Muscle layer of duodenum (tissue), 2 donors: ENCODE measurements at regions not wholly inside any gene's neighbourhood (a gene's known extent, or its start where the extent isn't known, plus 50 kb on each side); places are given as distances from the start of the nearest gene placed in this dataset.

ENCODE experiments used
- H3K27ac ChIP-seq: one replicate; pipeline ENCODE4 v1.7.0; 2013; ENCODE audit warnings: mild to moderate bottlenecking, low read length
- H3K27me3 ChIP-seq: one replicate; pipeline ENCODE4 v1.7.0; 2013; ENCODE audit warnings: low read depth, mild to moderate bottlenecking, control low read depth, low read length
- H3K36me3 ChIP-seq, 2 donors: one replicate each; pipeline ENCODE4 v1.7.0; 2013; ENCODE audit warnings: low read length in 2 of 2, control low read depth in 1 of 2, mild to moderate bottlenecking in 1 of 2; ENCODE audit not compliant: insufficient read depth in 2 of 2, control insufficient read depth in 1 of 2
- H3K4me1 ChIP-seq, 2 donors: one replicate each; pipeline ENCODE4 v1.7.0; 2013; ENCODE audit warnings: low read length in 2 of 2, mild to moderate bottlenecking in 2 of 2, control low read depth in 1 of 2, moderate library complexity in 1 of 2; ENCODE audit not compliant: insufficient read depth in 2 of 2, control insufficient read depth in 1 of 2
- H3K4me3 ChIP-seq, 2 donors: one replicate each; pipeline ENCODE4 v1.7.0; 2013; ENCODE audit warnings: low read length in 2 of 2, low read depth in 1 of 2, mild to moderate bottlenecking in 1 of 2
- H3K9me3 ChIP-seq, 2 donors: one replicate each; pipeline ENCODE4 v1.7.0; 2013; ENCODE audit warnings: low read length in 2 of 2, control low read depth in 1 of 2, mild to moderate bottlenecking in 1 of 2; ENCODE audit not compliant: control insufficient read depth in 1 of 2
- donor health status: healthy.

DNA sequence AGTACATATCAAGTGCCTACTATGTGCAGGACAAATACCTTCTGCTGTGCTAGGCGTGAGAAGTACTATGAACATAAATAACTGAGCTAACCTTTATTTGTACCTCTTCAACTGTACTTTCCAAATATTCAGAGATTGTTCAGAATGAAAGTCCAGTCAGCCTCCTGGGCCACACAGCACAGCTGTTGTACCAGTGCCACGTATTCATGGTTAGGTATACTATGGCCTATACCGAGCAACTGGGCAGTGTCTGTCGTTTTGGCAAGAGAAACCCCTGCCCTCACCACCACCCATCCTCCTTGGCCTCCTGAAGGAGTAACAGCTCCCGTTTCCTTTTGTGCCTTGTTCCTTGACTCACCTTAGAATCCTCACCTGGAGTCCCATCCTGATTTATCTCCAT lies 53.0 kb downstream of the RASSF10 start:
- no peaks in the 10 kb centered on the region for H3K9me3 ChIP-seq
- H3K27ac ChIP-seq, result no peak overlapping the region
- no peaks in the 10 kb centered on the region for H3K27me3 ChIP-seq
- H3K4me3 ChIP-seq, result no peak overlapping the region
- H3K36me3 ChIP-seq, result no peaks in the 10 kb centered on the region
- no peaks in the 10 kb centered on the region for H3K4me1 ChIP-seq

DNA sequence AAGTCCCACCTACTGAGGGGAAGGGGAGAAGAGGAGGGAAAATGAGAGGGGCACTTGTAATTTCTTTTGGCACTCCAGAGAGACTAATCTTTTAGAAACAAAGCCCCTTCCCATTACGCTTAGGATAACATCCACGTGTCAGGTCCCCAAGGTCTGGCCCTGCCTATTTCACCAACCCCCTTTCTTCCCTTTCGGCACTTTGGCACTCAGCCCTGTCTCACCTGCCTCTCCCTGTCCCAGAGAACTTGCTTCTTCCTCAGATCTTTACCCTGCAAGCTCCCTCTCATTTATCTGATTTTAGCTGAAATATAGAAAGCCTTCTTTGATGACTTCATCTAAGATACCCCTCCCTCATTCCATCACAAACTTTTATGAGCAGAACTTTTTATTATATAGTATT lies 55.5 kb downstream of the RASSF10 start:
- H3K36me3 ChIP-seq, result no peaks in the 10 kb centered on the region
- H3K27me3 ChIP-seq, result no peaks in the 10 kb centered on the region
- no peak overlapping the region for H3K27ac ChIP-seq
- no peak overlapping the region for H3K4me3 ChIP-seq
- no peaks in the 10 kb centered on the region for H3K9me3 ChIP-seq
- H3K4me1 ChIP-seq, result no peaks in the 10 kb centered on the region

DNA sequence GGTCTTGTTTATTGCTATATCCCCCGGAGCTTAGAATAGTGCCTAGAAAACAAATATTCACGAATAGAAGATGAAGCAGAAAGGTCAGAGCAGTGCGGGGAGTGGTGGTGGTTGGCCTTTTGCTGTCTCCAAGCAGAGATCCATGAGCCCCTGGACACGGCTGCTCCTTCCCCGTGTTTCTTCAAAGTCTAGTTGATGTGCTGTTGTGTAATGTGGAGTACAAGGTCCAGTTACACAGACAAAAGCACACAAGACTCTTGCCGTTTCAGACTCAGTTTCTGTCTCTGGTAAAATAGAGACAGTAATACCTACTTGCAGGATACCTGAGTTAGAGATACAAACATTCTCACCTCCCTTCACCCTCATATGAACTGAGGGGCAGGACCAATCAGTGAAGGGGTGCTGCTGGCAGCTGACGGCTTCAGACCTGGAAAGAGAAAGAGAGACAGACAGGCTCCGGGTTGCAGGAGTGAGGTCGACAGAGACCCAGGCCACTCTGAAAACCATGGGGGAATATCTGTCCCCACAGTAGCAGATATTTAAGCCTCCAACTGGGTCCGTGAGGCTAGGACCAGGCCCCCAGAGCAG lies 56.2 kb downstream of the RASSF10 start:
- Histone ChIP-seq H3K27ac (no peak overlapping the region), H3K4me1 (no peaks in the 10 kb centered on the region), H3K36me3 (no peaks in the 10 kb centered on the region), H3K27me3 (no peaks in the 10 kb centered on the region), H3K9me3 (no peaks in the 10 kb centered on the region), H3K4me3 (no peak overlapping the region)

DNA sequence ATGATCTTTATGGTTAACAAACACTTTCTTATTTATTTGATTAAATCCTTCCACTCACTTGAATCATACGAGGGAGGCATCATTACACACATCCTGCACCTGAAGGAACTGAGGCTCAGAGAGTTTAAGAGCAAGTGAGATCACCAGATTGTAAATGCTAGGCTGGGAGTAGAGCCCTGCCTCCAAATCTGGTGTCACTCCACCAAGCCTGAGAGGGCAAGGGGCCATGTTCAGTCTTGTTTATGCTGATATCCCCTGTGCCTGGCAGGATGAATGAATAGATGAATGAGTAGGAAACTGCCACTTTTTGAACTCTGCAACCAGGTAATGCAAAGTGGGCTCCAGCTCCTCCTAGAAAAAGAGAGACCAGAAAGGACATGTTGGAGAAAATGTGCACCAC lies 59.1 kb downstream of the RASSF10 start:
- no peaks in the 10 kb centered on the region for H3K4me1 ChIP-seq
- no peaks in the 10 kb centered on the region for H3K9me3 ChIP-seq
- no peaks in the 10 kb centered on the region for H3K36me3 ChIP-seq
- no peaks in the 10 kb centered on the region for H3K27me3 ChIP-seq
- no peak overlapping the region for H3K4me3 ChIP-seq
- H3K27ac ChIP-seq, result no peak overlapping the region

DNA sequence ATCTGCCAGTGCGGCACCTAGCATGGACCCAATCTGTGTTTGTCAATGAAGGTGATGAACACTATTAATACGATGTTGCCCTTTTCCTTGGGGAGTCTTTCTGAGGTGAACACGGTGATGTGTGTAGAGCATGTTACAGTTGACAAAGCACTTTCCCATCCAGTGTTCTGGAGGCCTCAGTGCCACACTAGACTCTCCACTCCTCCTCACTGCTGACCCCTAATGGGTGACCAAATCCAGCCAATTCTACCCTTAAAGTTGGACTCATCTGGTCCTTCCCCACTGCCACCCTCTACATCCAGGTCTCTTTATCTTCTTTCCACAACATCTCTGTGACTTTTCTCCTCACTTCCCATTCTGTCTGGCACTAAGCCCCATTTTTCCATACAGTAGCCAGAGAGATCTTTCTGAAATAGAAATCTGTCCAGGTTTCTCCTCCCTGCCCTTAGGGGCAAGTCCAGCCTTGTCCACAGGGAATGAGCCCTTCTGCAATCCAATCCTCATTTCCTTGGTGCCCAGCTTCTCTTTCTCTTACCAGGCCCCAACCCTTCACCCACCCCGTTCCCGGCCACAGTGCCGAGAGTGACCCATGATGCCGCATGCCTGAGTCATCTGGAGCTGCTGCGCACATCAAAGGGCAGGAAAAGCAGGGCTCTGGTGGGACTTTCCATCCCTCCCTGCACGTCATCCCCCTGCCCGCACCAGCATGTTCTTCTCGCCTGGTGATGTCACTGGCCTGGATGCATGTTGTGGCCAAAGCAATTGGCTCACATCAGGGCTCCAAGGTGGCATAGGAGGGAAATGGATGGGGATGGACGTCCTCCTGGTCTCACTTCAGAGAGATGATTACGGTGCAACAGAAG lies 64.2 kb downstream of the RASSF10 start:
- H3K4me1 ChIP-seq, result no peaks in the 10 kb centered on the region
- no peaks in the 10 kb centered on the region for H3K9me3 ChIP-seq
- no peaks in the 10 kb centered on the region for H3K27me3 ChIP-seq
- H3K36me3 ChIP-seq, result no peaks in the 10 kb centered on the region
- H3K4me3 ChIP-seq, result no peak overlapping the region
- no peak overlapping the region for H3K27ac ChIP-seq

DNA sequence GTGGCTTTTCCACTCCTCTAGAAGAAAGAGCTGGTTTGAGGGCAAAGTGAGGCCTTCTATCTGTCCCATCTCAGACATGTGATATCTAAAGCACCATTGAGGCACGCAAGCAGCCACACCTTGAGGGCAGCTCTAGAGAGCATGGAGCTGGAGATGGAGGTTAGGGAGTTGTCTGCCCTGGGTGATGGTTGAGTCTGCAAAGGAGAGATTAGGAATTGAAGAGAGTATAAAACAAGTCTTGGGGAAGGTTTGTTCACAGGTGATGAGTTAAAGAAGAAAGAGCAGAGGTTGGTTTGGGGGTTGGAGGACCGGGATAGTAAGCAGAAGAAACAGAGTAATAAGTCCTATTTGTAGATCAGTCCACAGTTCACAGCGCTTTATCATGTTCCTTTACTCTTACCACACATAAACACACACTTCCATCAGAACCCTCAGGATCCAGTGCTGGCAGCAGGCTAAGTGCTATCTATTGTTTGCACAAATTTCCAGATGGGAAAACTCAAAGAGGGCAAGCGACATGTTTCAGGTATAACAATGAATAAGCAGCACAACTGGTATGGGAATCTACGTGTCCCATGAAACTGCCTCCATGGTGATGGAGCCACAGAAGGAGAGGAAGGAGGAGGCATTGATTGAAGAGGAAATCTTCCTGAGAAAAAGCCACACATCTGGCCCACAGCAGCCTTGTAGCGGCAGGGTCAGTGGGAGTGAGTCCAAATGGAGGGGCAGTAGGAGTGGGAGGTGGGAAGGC lies 65.8 kb downstream of the RASSF10 start:
- Histone ChIP-seq H3K4me1 (no peaks in the 10 kb centered on the region), H3K27me3 (no peaks in the 10 kb centered on the region), H3K4me3 (no peak overlapping the region), H3K9me3 (no peaks in the 10 kb centered on the region), H3K27ac (no peak overlapping the region), H3K36me3 (no peaks in the 10 kb centered on the region)

DNA sequence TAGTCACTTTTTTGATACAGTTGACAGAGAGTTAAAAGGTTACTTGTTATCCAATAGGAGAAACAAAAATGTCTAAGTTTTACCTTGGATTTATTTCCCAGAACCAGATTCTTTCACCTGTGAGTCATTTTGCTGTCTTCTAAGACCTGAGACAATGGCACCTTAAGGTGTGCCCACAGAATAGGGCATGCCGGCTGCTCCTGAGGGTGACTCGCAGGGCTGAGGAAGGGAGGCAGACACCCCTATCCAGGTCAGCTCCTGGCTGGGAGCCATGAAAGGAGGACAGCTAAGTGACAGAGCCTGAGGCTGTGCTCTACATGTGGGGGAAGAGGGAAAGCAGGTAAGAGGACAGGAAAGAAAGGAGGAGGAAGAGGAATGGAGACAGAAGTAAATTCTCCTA lies 67.8 kb downstream of the RASSF10 start:
- H3K27me3 ChIP-seq, result no peaks in the 10 kb centered on the region
- no peaks in the 10 kb centered on the region for H3K9me3 ChIP-seq
- H3K27ac ChIP-seq, result no peak overlapping the region
- no peak overlapping the region for H3K4me3 ChIP-seq
- H3K36me3 ChIP-seq, result no peaks in the 10 kb centered on the region
- H3K4me1 ChIP-seq, result no peaks in the 10 kb centered on the region

DNA sequence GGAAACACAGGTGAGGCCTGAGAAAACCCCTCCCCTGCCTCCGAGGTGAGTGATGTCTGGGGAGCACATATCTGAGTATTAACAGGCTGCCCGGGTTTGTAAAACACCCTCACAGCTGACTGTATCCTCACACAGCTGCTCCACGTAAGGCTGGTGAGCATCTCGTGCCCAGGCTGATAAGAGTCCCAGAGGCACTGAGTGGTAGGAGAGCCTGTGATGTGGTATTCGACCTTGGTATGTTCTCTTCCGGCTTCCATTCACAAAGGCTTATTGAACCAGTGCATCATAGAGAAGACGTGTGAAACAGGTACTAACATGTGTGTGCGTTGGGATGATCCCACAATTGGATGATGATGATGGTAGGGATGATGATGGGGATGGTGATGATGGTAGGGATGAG lies 71.7 kb downstream of the RASSF10 start:
- Histone ChIP-seq H3K4me3 (no peak overlapping the region), H3K36me3 (no peaks in the 10 kb centered on the region), H3K4me1 (no peaks in the 10 kb centered on the region), H3K27ac (no peak overlapping the region), H3K27me3 (no peaks in the 10 kb centered on the region), H3K9me3 (no peaks in the 10 kb centered on the region)

DNA sequence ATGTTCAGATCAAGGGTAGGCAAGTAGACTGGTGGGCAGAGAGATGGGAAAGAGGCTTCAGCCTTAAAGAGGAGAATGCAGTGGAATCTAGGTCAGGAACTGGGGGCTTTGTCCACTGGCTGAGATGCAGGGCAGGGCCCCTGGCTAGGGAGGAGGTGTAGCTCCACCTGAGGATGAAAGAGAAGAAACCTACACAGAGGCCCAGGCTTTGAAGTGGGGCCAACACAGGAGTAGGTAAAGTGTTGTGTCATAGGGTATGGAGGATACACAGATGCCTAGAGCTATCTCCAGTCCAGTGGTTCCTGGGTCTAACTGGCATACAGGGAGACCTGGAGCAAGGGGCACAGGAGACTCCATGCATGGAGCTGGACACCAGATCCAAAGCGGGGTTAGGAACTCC lies 73.5 kb downstream of the RASSF10 start:
- no peaks in the 10 kb centered on the region for H3K27me3 ChIP-seq

DNA sequence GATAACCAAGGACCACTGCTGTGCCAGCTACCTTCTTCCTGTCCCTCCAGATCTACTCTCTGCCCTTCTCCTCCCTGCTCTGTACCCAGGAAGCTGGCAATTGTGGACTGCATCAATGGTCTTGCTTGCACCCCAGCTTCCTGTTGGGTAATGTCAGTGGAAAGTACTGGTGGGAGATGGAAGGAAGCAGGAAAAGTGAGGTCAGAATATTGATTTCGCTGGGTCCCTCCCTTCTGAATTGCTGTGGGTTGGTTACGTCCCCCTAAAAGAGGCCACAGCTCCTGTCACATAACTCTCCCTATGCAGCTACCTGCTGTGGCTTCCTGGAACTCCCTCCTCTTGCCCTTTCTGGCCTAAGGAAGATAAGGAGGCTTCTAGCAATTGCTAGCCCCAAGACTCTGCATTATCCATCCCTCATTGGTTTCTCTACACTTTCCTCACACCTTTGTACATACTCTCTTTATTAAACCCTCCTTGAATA lies 81.2 kb downstream of the RASSF10 start:
- no peaks in the 10 kb centered on the region for H3K27me3 ChIP-seq
- H3K4me3 ChIP-seq, result no peak overlapping the region
- no peaks in the 10 kb centered on the region for H3K4me1 ChIP-seq
- no peak overlapping the region for H3K27ac ChIP-seq
- H3K36me3 ChIP-seq, result no peaks in the 10 kb centered on the region
- no peaks in the 10 kb centered on the region for H3K9me3 ChIP-seq

More for the DNA sequence above, 73.5 kb downstream of the RASSF10 start:
- Histone ChIP-seq H3K27ac (no peak overlapping the region), H3K36me3 (no peaks in the 10 kb centered on the region), H3K4me3 (no peak overlapping the region), H3K4me1 (no peaks in the 10 kb centered on the region), H3K9me3 (no peaks in the 10 kb centered on the region)

DNA sequence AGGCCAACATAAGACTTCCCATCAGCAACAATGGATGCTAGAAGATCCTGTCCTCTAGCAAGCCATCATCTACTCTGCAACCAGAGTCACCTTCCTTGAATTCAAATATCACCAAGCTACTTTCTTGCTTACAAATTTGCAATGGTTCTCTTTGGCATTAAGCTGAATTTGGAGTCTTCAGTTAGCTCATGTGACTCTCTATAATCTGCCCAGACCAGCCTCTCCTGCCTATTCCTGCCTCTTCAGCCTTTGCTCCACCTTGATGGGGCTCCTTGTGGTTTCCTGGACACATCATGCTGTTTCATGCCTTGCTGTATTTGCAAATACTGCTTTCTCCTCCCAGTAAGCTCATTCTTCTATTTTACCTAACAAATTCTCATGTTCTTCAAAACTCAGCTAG lies 82.3 kb downstream of the RASSF10 start:
- H3K9me3 ChIP-seq, result no peaks in the 10 kb centered on the region
- no peak overlapping the region for H3K27ac ChIP-seq
- H3K27me3 ChIP-seq, result no peaks in the 10 kb centered on the region
- no peaks in the 10 kb centered on the region for H3K4me1 ChIP-seq
- H3K4me3 ChIP-seq, result no peak overlapping the region
- no peaks in the 10 kb centered on the region for H3K36me3 ChIP-seq
